HG03565 (cell line): ENCODE measurements at regions not wholly inside any gene's neighbourhood (a gene's known extent, or its start where the extent isn't known, plus 50 kb on each side); places are given as distances from the start of the nearest gene placed in this dataset.

Experiments used
- ATAC-seq: cut with Tn5 transposase; IDR thresholded peaks from one replicate; pipeline ENCODE4 v1.9.1; 2021; ENCODE audit warnings: mild to moderate bottlenecking, moderate library complexity; ENCODE audit not compliant: unreplicated experiment

GRCh38 chr2:82665691-82666090 is 1793.4 kb downstream of the SUCLG1 start:
- ATAC-seq = no peak

DNA sequence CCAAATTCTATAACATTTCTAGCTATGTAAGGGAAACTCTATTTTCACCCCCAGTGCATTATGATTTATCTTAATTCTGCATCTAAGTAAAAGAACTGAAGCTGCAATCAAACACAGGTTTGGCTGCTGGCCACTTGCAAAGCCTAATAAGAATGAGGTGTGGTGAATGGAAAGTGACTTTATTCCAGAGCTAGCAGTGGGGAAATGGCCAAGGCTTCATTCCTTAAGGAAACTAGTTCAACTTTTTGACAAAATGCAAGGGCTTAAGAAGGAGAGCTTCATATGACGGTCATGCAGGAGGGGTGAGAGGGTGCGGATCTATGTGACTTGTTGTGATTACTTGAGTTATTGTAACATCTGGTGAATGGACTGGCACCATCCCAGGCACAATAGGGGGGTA is 1802.0 kb downstream of the SUCLG1 start:
- no peak for ATAC-seq

- ATAC-seq = no peak
Measured at GRCh38 chr2:82656420-82656819, 1802.7 kb downstream of the SUCLG1 start.

GRCh38 chr2:82652117-82652516 is 1807.0 kb downstream of the SUCLG1 start:
- ATAC-seq = no peak

GRCh38 chr2:82650038-82650437 is 1809.0 kb downstream of the SUCLG1 start:
- ATAC-seq = no peak

- ATAC-seq = no peak
Measured at GRCh38 chr2:82641598-82642180, 1817.4 kb downstream of the SUCLG1 start.

DNA sequence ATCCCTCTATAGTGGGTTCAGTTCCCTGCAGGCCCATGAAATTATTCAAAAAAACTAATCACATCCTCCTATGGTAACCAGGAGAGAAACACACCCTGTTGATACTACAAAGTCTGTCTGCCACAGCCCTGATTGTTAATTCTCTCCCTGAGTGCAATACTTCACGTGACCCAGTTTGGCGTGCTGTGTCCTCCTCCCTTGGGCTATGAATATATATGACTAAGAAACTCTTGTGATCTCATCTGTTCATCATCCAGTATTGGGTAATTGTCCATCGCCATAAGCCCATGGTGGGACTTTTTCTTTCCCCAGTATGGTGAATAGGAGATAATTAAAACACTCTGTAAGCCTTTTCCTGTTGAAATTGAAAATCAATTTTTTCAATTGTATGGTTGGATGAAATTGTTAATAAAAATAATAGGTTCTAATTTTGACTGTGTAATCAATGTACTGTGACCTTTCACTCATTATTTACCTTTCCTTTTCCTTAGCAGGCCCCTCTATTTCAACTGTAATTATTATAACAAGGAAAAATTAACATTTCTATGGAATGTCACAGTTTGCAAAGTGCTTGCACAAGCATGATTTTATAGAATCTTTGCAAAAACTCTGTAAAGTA is 1822.6 kb downstream of the SUCLG1 start:
- ATAC-seq = no peak

DNA sequence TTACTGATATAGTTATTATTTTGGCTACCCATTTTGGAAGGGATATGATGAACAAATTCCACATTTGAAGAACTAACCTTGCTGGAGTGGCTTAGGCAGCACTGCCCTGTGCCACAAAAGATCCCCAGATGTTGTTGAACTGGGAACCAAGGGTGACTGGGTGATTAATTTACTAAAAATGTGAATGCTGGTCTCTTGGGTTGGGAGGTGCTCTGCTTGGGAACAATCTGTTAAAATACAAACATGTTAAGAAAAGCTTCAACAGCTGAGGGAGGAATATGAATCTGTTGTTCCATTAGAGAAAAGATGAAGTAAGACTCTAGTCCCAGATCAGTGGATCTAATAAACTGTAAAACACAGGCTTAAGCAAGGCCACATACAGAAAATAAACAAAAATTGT is 1860.1 kb downstream of the SUCLG1 start:
- ATAC-seq = no peak

GRCh38 chr2:82596581-82596980 is 1862.5 kb downstream of the SUCLG1 start:
- no peak for ATAC-seq

- ATAC-seq = no peak
Measured at GRCh38 chr2:82591718-82592117, 1867.4 kb downstream of the SUCLG1 start.

DNA sequence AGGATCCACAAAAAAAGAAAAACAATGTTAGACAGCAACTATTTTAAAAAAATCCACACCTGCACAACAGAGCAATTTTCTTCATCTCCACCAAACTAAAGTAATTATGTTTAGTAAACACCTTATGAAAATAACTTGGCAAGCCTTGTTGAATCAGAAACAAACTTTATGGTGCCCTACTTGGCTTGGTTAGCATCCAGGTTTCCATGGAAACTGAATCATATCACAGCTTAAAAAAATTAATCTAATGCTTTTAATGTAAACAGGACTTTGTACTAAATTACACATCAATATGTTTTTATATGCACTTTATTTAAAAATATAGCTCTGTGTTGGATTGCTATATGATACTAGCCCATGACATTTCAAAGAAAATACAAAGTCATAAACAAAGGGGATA is 1882.4 kb downstream of the SUCLG1 start:
- no peak for ATAC-seq

GRCh38 chr2:82539280-82539621 is 1919.8 kb downstream of the SUCLG1 start:
- no peak for ATAC-seq

GRCh38 chr2:82538590-82539279 is 1920.3 kb downstream of the SUCLG1 start:
- no peak for ATAC-seq

DNA sequence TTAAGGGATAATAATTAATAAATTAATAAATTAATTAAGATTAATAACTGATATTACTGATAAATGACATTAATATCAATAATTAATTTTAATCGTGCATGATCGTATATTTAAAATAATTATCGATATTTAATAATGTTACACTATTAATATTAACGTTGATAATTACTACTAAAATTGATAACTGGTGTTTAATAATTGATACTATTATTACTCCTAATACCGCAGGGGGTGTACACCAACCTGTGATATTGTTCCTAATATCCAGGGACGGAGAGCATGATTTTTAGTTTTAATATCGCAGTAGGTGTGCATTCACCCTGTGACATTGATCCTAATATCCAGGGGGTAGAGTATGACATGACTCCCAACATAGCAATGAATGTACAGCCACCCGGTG is 1930.8 kb downstream of the SUCLG1 start:
- ATAC-seq = no peak

DNA sequence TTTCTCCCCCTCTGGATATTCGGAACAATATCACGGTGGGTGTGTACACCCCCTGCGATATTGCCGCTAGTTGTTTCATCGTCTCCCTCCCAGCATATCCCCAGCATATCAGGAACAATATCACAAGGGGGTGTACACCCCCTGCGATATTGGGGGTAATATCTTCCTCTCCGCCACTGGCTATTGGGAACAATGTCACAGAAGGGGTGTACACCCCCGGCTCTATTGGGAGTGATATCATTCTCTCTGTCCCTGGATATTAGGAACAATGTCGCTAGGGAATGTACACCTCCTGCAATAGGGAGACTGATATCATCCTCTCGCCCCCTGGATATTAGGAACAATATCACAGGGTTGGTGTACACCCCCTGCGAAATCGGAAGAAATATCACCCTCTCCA is 1932.0 kb downstream of the SUCLG1 start:
- ATAC-seq = no peak

DNA sequence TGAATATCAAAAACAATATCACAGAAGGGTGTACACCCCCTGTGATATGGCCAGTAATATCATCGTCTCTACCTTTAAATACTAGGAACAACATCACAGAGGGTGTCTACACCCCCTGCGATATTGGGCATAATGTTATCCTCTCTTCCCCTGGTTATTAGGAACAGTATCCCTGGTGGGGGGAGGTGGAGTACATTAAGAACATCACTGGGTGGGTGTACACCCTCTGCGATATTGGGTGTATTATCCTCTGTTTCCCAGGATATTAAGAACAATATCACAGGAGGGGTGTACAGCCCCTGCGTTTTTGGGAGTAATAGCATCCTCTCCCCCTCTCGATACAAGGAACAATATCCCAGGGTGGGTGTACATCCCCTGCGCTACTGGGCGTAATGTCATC is 1932.8 kb downstream of the SUCLG1 start:
- ATAC-seq = no peak

DNA sequence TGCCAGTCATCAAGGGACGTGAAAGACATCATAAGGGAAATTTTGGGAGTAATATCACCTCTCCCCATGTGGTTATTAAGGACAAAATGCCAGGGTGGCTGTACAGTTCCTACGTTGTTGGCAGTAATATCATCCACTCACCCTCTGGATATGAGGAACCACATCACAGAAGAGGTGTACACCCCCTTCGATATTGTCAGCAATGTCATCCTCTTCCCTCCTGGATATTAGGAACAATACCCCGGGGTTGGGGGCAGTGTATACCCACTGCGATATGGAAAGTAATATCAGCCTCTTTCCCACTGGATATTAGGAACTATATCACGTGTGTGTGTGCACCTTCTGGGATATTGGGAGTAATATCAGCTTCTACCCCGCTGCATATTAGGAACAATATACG is 1933.3 kb downstream of the SUCLG1 start:
- ATAC-seq = no peak

- no peak for ATAC-seq
Measured at GRCh38 chr2:82524826-82525225, 1934.3 kb downstream of the SUCLG1 start.

DNA sequence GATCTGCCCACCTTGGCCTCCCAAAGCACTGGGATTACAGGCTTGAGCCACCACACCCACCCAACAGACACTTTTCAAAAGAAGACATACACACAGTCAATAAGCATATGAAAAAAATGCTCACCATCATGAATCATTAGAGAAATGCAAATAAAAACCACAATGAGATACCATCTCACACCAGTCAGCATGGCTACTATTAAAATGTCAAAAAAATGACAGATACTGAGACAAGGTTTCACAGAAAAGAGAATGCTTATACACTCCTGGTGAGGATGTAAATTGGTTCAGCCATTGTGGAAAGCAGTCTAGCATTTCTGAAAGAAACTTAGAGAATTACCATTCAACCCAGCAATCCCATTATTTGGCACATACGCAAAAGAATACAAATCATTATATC is 1947.2 kb downstream of the SUCLG1 start:
- no peak for ATAC-seq

DNA sequence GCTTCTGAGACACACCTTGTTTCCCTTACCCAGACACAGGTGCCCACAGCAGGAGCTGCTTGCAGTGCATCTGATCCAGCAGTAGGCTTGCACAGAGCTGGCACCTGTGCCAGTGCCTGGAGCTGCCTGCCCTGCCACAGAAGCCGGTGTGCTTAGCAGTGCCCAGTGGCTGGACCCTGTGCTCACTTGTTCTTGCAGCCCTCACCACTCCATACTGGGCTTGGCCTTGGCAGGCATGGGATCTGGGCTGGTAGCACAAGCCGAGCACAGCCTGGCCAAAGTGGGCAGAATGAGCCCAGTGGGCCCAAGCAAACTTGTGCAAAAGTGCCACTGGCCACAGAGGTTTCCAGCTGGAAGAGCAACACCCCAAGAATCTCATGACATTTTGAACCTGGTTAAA is 1950.4 kb downstream of the SUCLG1 start:
- ATAC-seq = no peak

GRCh38 chr2:82507657-82508056 is 1951.4 kb downstream of the SUCLG1 start:
- ATAC-seq = no peak

- no peak for ATAC-seq
Measured at GRCh38 chr2:82501217-82501616, 1957.9 kb downstream of the SUCLG1 start.
